OCI-LY7 (cell line): ENCODE measurements at regions not wholly inside any gene's neighbourhood (a gene's known extent, or its start where the extent isn't known, plus 50 kb on each side); places are given as distances from the start of the nearest gene placed in this dataset.
"Not testable (repeated sequence)": the region's sequence is repeated elsewhere in the genome, so short reads cannot be mapped to it uniquely, and the experiment has no call there.

ENCODE experiments used
- BruUV-seq: library from RNA; stranded (reverse); fragments of 400-500 nt; replicated peaks from 2 replicates; lab custom pipeline; 2021; lab: Mats Ljungman, UMichigan
- CTCF ChIA-PET: fragments of 300-600 bp; sonication (Branson Sonifier 250); formaldehyde crosslinking; loops from one replicate; lab custom pipeline; 2022; ENCODE audit warnings: antibody characterized with exemption; ENCODE audit not compliant: unreplicated experiment; lab: Charles Lee
- POLR2A ChIA-PET: fragments of 300-600 bp; sonication (Branson Sonifier 250); formaldehyde crosslinking; loops from one replicate; lab custom pipeline; 2022; ENCODE audit warnings: antibody characterized with exemption; lab: Charles Lee
- DNase-seq: peaks from one replicate; pipeline ENCODE4 v3.0.0-alpha.2; 2015; ENCODE audit warnings: low spot score
- H2AFZ ChIP-seq: fragments of 200-600 bp; sonication (generic), shearing (Covaris generic); 2 replicates; pipeline ENCODE4 v1.6.1; 2014; ENCODE audit warnings: mild to moderate bottlenecking, antibody characterized with exemption, low read length, moderate library complexity
- H3K27ac ChIP-seq: fragments of 200-600 bp; sonication (generic); 2 replicates; pipeline ENCODE4 v1.5.1; 2014; ENCODE audit warnings: mixed run types, low read depth, mild to moderate bottlenecking, moderate library complexity, low read length, inconsistent platforms; ENCODE audit not compliant: poor library complexity, severe bottlenecking
- H3K36me3 ChIP-seq: fragments of 200-600 bp; sonication (generic); 2 replicates; pipeline ENCODE4 v1.6.1; 2014; ENCODE audit warnings: mild to moderate bottlenecking, antibody characterized with exemption, low read length, moderate library complexity, mixed read lengths; ENCODE audit not compliant: insufficient read depth
- H3K4me1 ChIP-seq: fragments of 200-600 bp; sonication (generic); 2 replicates; pipeline ENCODE4 v1.5.1; 2014; ENCODE audit warnings: mild to moderate bottlenecking, low read length; ENCODE audit not compliant: insufficient read depth, poor library complexity, severe bottlenecking
- H3K4me2 ChIP-seq: fragments of 200-600 bp; sonication (generic); 2 replicates; pipeline ENCODE4 v1.6.1; 2014; ENCODE audit warnings: mild to moderate bottlenecking, low read length
- H3K4me3 ChIP-seq: fragments of 200-600 bp; sonication (generic); 2 replicates; pipeline ENCODE4 v1.5.1; 2014; ENCODE audit warnings: mild to moderate bottlenecking, low read depth, low read length; ENCODE audit not compliant: poor library complexity, severe bottlenecking
- H3K79me2 ChIP-seq: fragments of 200-600 bp; sonication (generic); 2 replicates; pipeline ENCODE4 v1.6.1; 2016; ENCODE audit warnings: low read depth, mild to moderate bottlenecking, low read length, moderate library complexity, mixed read lengths; ENCODE audit not compliant: insufficient read depth
- H3K9me2 ChIP-seq: fragments of 200-600 bp; sonication (generic); 2 replicates; pipeline ENCODE4 v1.6.1; 2016; ENCODE audit warnings: mild to moderate bottlenecking, low read length, mixed read lengths; ENCODE audit not compliant: insufficient read depth
- H3K9me3 ChIP-seq: fragments of 200-600 bp; sonication (generic); 2 replicates; pipeline ENCODE4 v1.6.1; 2014; ENCODE audit warnings: mild to moderate bottlenecking, mixed run types, low read length, mixed read lengths
- H4K20me1 ChIP-seq: fragments of 200-600 bp; sonication (generic); 2 replicates; pipeline ENCODE4 v1.6.1; 2014; ENCODE audit warnings: mild to moderate bottlenecking, antibody characterized with exemption, low read length, moderate library complexity, mixed read lengths; ENCODE audit not compliant: insufficient read depth
- CTCF ChIP-seq: fragments of 200-600 bp; sonication (generic); conservative IDR thresholded peaks from 2 replicates; pipeline ENCODE4 v1.5.1; 2014; ENCODE audit warnings: mild to moderate bottlenecking, antibody characterized with exemption, low read length, moderate library complexity, mixed read lengths
- EZH2phosphoT487 ChIP-seq: fragments of 200-600 bp; sonication (generic); IDR thresholded peaks from 2 replicates; pipeline ENCODE4 v1.6.1; 2018; ENCODE audit warnings: low read depth, borderline replicate concordance, mild to moderate bottlenecking, mixed run types, antibody characterized with exemption, low read length, moderate library complexity, mixed read lengths
- intact Hi-C: fragments of 100-400 bp; cut with micrococcal nuclease; formaldehyde crosslinking; loops from one replicate; pipeline ENCODE4 v1.10.0; 2022; ENCODE audit not compliant: unreplicated experiment

- TF ChIP-seq CTCF (no peak), EZH2phosphoT487 (no peak)
- H3K4me3 ChIP-seq = no peak overlapping the region
- CTCF ChIA-PET = no interaction called here
- H3K27ac ChIP-seq = no peak overlapping the region
- no peaks in the 10 kb centered on the region for H3K36me3 ChIP-seq
- no TSS peak for BruUV-seq
- H2AFZ ChIP-seq = no peak overlapping the region
- H3K4me1 ChIP-seq = no peaks in the 10 kb centered on the region
- no peaks in the 10 kb centered on the region for H3K79me2 ChIP-seq
- POLR2A ChIA-PET = no interaction called here
- H4K20me1 ChIP-seq = no peaks in the 10 kb centered on the region
- H3K4me2 ChIP-seq = no peak overlapping the region
- intact Hi-C loops = no loop called here
- H3K9me3 ChIP-seq = no peaks in the 10 kb centered on the region
- no peak for DNase-seq
- no peaks in the 10 kb centered on the region for H3K9me2 ChIP-seq
These were observed 432.1 kb downstream of the NSUN3 start for GRCh38 chr3:94494992-94495391.

GRCh38 chr3:94500146-94500545 is 437.3 kb downstream of the NSUN3 start:
- TF ChIP-seq EZH2phosphoT487 (no peak), CTCF (no peak)
- no peaks in the 10 kb centered on the region for H3K4me1 ChIP-seq
- no peaks in the 10 kb centered on the region for H3K36me3 ChIP-seq
- DNase-seq = no peak
- no peaks in the 10 kb centered on the region for H4K20me1 ChIP-seq
- no peaks in the 10 kb centered on the region for H3K9me2 ChIP-seq
- H2AFZ ChIP-seq = no peak overlapping the region
- H3K79me2 ChIP-seq = no peaks in the 10 kb centered on the region
- no peaks in the 10 kb centered on the region for H3K9me3 ChIP-seq
- no TSS peak for BruUV-seq
- no peak overlapping the region for H3K27ac ChIP-seq
- no peak overlapping the region for H3K4me3 ChIP-seq
- H3K4me2 ChIP-seq = no peak overlapping the region
- POLR2A ChIA-PET = no interaction called here
- CTCF ChIA-PET = no interaction called here
- intact Hi-C loops = no loop called here

GRCh38 chr3:94507354-94507753 is 444.5 kb downstream of the NSUN3 start:
- H4K20me1 ChIP-seq, DNase-seq, H3K27ac ChIP-seq, H3K9me3 ChIP-seq, intact Hi-C loops, H3K4me3 ChIP-seq, H3K36me3 ChIP-seq, BruUV-seq, CTCF ChIA-PET, H3K9me2 ChIP-seq, H3K79me2 ChIP-seq, H3K4me2 ChIP-seq, H3K4me1 ChIP-seq, H2AFZ ChIP-seq, POLR2A ChIA-PET: not testable (repeated sequence)
